ENCODE measurements at regions not wholly inside any gene's neighbourhood (a gene's known extent, or its start where the extent isn't known, plus 50 kb on each side); places are given as distances from the start of the nearest gene placed in this dataset.

DNA sequence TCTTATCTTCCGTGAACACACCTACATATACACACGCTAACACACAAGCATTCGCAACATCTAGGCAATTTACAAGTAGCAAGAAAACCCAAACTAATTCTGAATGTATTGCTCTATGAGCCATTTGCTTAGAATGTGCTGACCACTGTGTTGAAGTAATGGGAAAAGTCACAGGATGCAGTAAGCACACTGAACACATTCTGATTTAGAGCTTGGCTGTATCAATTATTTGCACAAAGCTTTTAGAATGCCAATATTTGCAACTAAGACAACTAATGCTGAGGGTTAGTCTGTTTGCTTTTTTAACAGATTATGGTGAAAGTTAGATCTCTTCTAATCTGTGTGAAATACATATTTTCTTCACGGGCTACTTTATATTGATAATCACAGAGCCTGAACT is 179.8 kb upstream of the ELAC2 start:
- no peak overlapping the region for H3K4me3 ChIP-seq (ENCODE audit: low read depth, low read length)
- no peak for TF ChIP-seq CTCF (IDR thresholded peaks at IDR 0.05; ENCODE audit: low read depth, low read length, missing control alignments)
- no peak for DNase-seq (ENCODE audit: low read depth)

- no peak overlapping the region for H3K4me3 ChIP-seq (ENCODE audit: low read depth, low read length)
- DNase-seq (ENCODE audit: low read depth): no peak
- TF ChIP-seq CTCF (IDR thresholded peaks at IDR 0.05; ENCODE audit: low read depth, low read length, missing control alignments): no peak
Measured at GRCh38 chr17:13194887-13195286, 177.1 kb upstream of the ELAC2 start.

DNA sequence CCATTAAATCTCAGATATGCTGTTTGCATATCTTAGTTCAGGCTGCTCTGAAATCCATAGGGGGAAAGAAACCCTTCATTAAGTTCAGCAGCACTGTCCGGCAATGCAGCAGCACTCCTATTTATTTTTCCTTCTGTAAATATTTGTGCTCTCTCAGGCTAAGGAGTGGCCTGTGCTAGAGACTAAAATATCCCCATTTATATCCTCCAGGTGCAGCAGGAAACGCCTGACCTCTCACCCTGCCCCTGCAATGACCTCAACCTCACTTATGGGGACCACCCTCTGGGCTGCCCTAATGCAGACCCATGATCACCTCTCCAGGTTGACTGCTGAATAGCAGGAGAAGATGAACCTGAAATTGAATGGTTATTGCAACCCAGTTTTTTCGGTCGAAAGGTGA is 165.0 kb upstream of the ELAC2 start:
- DNase-seq (ENCODE audit: low read depth): no peak
- no peak overlapping the region for H3K4me3 ChIP-seq (ENCODE audit: low read depth, low read length)
- TF ChIP-seq CTCF (IDR thresholded peaks at IDR 0.05; ENCODE audit: low read depth, low read length, missing control alignments): no peak

DNA sequence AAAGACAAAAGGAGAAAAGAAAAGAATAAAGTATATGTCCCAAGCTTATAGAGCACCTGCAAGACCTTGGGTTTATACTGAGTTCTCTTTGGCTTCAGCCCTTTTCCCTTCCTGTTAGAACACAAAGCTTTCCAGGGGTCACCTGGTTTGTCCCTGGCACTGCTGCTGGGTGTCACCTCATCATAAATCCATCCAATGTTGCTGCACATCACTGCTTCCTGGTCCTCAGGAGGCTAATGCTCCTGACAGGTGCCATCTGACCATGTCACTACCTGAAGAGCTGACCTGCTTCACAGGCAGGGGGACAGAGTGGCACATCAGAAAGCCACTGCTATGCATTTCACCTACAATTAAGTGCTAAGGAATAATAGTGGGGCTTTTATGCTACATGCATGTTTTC is 164.6 kb upstream of the ELAC2 start:
- DNase-seq (ENCODE audit: low read depth): no peak
- no peak overlapping the region for H3K4me3 ChIP-seq (ENCODE audit: low read depth, low read length)
- no peak for TF ChIP-seq CTCF (IDR thresholded peaks at IDR 0.05; ENCODE audit: low read depth, low read length, missing control alignments)

GRCh38 chr17:13181683-13182082 is 163.9 kb upstream of the ELAC2 start:
- DNase-seq (ENCODE audit: low read depth): no peak
- no peak for TF ChIP-seq CTCF (IDR thresholded peaks at IDR 0.05; ENCODE audit: low read depth, low read length, missing control alignments)
- H3K4me3 ChIP-seq (ENCODE audit: low read depth, low read length): no peak overlapping the region

DNA sequence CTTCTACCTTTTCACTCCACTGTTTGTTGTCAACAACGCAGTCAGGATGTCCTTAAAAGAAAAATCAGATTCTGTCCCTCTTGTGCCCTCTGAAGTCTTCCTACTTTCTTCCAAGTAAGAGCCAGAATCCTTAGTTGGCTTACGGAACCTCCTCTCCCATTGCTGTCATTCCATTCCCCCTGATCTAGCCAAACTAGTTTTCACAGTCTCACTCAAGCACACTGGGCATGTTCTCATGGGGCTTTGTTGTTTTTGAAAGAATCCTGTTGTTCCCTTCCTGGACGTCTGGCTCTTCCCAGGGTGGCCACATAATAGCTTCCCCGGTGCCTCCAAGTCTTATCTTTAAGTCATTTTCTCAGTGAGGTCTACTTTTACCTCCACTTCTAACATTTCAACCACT is 158.6 kb upstream of the ELAC2 start:
- DNase-seq (ENCODE audit: low read depth): no peak
- TF ChIP-seq CTCF (IDR thresholded peaks at IDR 0.05; ENCODE audit: low read depth, low read length, missing control alignments): no peak
- no peak overlapping the region for H3K4me3 ChIP-seq (ENCODE audit: low read depth, low read length)

DNA sequence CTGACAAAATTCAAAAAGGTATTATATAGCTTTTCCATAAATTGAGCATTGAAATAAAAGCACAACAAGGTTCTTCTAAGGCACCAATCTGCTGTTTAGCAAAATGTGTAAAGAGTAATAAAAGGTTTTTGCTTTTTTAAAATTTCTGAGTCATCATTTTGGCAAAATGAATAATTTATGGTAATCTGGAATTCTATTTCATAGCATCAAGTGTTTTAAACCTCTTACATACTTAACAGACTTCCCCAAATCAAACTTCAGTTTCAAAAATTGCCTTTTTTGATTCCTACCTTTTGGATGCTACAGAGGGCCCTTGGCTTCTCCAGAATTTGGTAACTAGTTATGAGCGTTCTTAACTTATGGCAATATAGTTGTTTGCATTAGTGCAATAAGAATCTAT is 154.0 kb upstream of the ELAC2 start:
- DNase-seq (ENCODE audit: low read depth): no peak
- H3K4me3 ChIP-seq (ENCODE audit: low read depth, low read length): no peak overlapping the region
- TF ChIP-seq CTCF (IDR thresholded peaks at IDR 0.05; ENCODE audit: low read depth, low read length, missing control alignments): no peak

All from GM12864 (cell line).